GM12878 (cell line): ENCODE measurements at regions not wholly inside any gene's neighbourhood (a gene's known extent, or its start where the extent isn't known, plus 50 kb on each side); places are given as distances from the start of the nearest gene placed in this dataset.

Source experiments
- ATAC-seq: fragments of 200-7000 bp; cut with Tn5 transposase; 3 replicates; pipeline ENCODE4 v1.9.1; 2020; ENCODE audit warnings: mild to moderate bottlenecking, moderate library complexity
- BruUV-seq: library from RNA; stranded (reverse); fragments of 400-500 nt; replicated peaks from 2 replicates; lab custom pipeline; 2021; lab: Mats Ljungman, UMichigan
- CTCF ChIA-PET: fragments of 300-600 bp; sonication (Branson Sonifier 250); formaldehyde crosslinking; extraction: SDS; loops from one replicate; lab custom pipeline; 2021; ENCODE audit warnings: inconsistent platforms; lab: Yijun Ruan, JAX
- POLR2A ChIA-PET: fragments of 350-600 bp; formaldehyde crosslinking; extraction: SDS; loops from one replicate; lab custom pipeline; 2021; ENCODE audit warnings: inconsistent platforms; lab: Charles Lee
- RAD21 ChIA-PET: fragments of 300-600 bp; sonication (Branson Sonifier 250); formaldehyde crosslinking; loops from one replicate; lab custom pipeline; 2023; ENCODE audit warnings: antibody characterized with exemption; ENCODE audit not compliant: unreplicated experiment; lab: Charles Lee
- SMC1A ChIA-PET: fragments of 300-600 bp; sonication (Branson Sonifier 250); formaldehyde crosslinking; loops from one replicate; lab custom pipeline; 2023; ENCODE audit not compliant: unreplicated experiment, uncharacterized antibody; lab: Charles Lee
- DNase-seq: peaks from one replicate; pipeline ENCODE4 v3.0.0-alpha.2; 2011; ENCODE audit warnings: low read depth, low spot score
- FAIRE-seq: peaks from 3 replicates; lab custom pipeline; 2011; peaks lifted over from hg19 to GRCh38; lab: Jason Lieb, UNC
- H2AFZ ChIP-seq: 2 replicates; pipeline ENCODE4 v1.6.0; 2011; ENCODE audit warnings: low read depth, low read length, control low read depth; ENCODE audit not compliant: control insufficient read depth
- H3K27ac ChIP-seq: 2 replicates; pipeline ENCODE4 v1.5.1; 2011; ENCODE audit warnings: control low read depth; ENCODE audit not compliant: control insufficient read depth, insufficient read depth
- H3K27me3 ChIP-seq, 2 experiments: replicated peaks in 1 of 2; 2 replicates each; pipeline versions ENCODE4 v1.6.0 to v1.6.1; 2011; ENCODE audit warnings: low read length in 1 of 2; ENCODE audit not compliant: control insufficient read depth in 2 of 2, insufficient read depth in 2 of 2
- H3K36me3 ChIP-seq, 2 experiments: 2 replicates each; pipeline ENCODE4 v1.5.1; 2011; ENCODE audit warnings: low read length in 1 of 2; ENCODE audit not compliant: control insufficient read depth in 2 of 2, insufficient read depth in 2 of 2
- H3K4me1 ChIP-seq: 2 replicates; pipeline ENCODE4 v1.6.1; 2011; ENCODE audit warnings: mild to moderate bottlenecking, low read length, moderate library complexity, mixed read lengths; ENCODE audit not compliant: control insufficient read depth, insufficient read depth
- H3K4me2 ChIP-seq: 2 replicates; pipeline ENCODE4 v1.6.0; 2011; ENCODE audit warnings: control low read depth; ENCODE audit not compliant: control insufficient read depth, insufficient read depth
- H3K4me3 ChIP-seq: fragments of 200-600 bp; sonication (generic); 2 replicates; pipeline ENCODE4 v1.5.1; 2016
- H3K79me2 ChIP-seq: 2 replicates; pipeline ENCODE4 v1.6.0; 2011; ENCODE audit warnings: low read length; ENCODE audit not compliant: control insufficient read depth, insufficient read depth
- H3K9ac ChIP-seq: 2 replicates; pipeline ENCODE4 v1.8.0; 2011; ENCODE audit warnings: low read length, control low read depth, mixed read lengths; ENCODE audit not compliant: control insufficient read depth, insufficient read depth
- H3K9me3 ChIP-seq: replicated peaks from 3 replicates; pipeline ENCODE4 v1.5.1; 2011; ENCODE audit warnings: mild to moderate bottlenecking, low read length; ENCODE audit not compliant: control insufficient read depth, insufficient read depth
- H4K20me1 ChIP-seq: 2 replicates; pipeline ENCODE4 v1.6.0; 2011; ENCODE audit not compliant: control insufficient read depth, insufficient read depth
- NFYA ChIP-seq: IDR thresholded peaks from 2 replicates; pipeline ENCODE4 v1.6.1; 2011; ENCODE audit warnings: low read depth, mild to moderate bottlenecking, low read length, improper control_type of control experiment, borderline replicate concordance
- RB1 ChIP-seq: fragments of 450-650 bp; formaldehyde crosslinking; IDR thresholded peaks from 2 replicates; pipeline ENCODE4 v1.6.1; 2017; ENCODE audit warnings: mild to moderate bottlenecking, borderline replicate concordance
- SP1 ChIP-seq: IDR thresholded peaks from one replicate; pipeline ENCODE4 v1.6.1; 2011; ENCODE audit warnings: low read depth, low read length
- TARDBP ChIP-seq: IDR thresholded peaks from 2 replicates; pipeline ENCODE4 v1.6.1; 2016; ENCODE audit warnings: borderline replicate concordance
- WGBS: methylation state at CpG from one replicate; pipeline ENCODE4 v1.1.6; 2016; ENCODE audit warnings: low lambda C conversion rate; ENCODE audit not compliant: insufficient replicate concordance, insufficient coverage; ENCODE audit errors: missing lambda C conversion rate; 5-methylcytosine and 5-hydroxymethylcytosine counted together
- in situ Hi-C: fragments of 300-500 bp; cut with MboI; formaldehyde crosslinking; loops from 9 replicates; pipeline ENCODE4 v1.14.3; 2018; ENCODE audit warnings: mixed read lengths
- intact Hi-C: fragments of 100-400 bp; cut with micrococcal nuclease; formaldehyde crosslinking; loops from one replicate; pipeline ENCODE4 v1.14.2; 2022; ENCODE audit not compliant: unreplicated experiment
- TF ChIP-seq, protein P1 (sequence below): IDR thresholded peaks from 2 replicates; pipeline ENCODE4 v1.6.1; 2011; ENCODE audit warnings: mild to moderate bottlenecking, low read depth, low read length, moderate library complexity; ENCODE audit not compliant: insufficient replicate concordance
- TF ChIP-seq, protein P2 (sequence below): IDR thresholded peaks from 2 replicates; pipeline ENCODE4 v1.6.1; 2011; ENCODE audit warnings: borderline replicate concordance, low read depth, mild to moderate bottlenecking, moderate library complexity, low read length; ENCODE audit not compliant: insufficient read depth, poor library complexity, severe bottlenecking

DNA sequence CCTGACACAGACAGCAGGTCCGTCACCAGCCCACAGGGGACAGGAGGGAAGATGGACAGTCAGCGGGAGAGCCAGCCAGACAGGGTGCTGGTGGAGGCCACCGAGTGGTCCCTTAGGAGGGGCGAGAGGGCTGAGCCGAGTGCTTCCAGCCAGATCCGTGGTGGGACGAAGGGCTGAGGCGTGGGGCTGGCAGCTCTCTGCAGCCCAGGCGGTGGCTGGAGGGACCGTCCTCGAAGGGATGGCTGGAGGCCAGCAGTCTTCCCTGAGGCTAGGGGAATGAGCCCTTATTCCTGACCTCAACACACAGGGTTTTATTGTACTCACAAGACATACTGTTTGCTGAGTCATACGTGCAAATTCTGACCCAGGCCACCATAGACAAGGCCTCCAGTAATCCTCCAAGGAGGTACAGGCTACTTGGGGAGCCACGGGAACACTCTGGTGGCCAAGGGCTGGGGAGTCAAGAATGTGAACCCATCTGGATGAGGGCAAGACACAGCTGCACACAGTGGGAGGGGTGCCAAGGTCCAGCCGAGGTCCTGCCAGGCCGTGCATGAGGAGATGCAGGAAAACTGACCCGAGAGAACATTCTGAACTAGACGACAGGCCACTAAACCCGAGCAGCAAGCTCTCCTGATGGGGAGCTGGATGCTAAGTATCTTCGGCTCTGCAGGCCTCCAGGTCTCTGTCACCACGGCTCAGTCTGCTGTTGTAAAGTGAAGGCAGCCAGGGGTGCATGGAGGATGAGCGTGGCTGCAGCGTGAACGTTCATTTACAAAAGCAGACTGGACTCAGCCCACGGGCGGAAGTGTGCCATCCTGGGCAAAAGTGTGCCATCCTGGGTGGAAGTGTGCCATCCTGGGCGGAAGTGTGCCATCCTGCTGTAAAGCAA lies 242.5 kb downstream of the TTLL2 start:
- no peaks in the 10 kb centered on the region for H3K9me3 ChIP-seq
- TF ChIP-seq NFYA: no peak
- no peak for TF ChIP-seq RB1
- TF ChIP-seq TARDBP: no peak
- TF ChIP-seq, protein P1, sequence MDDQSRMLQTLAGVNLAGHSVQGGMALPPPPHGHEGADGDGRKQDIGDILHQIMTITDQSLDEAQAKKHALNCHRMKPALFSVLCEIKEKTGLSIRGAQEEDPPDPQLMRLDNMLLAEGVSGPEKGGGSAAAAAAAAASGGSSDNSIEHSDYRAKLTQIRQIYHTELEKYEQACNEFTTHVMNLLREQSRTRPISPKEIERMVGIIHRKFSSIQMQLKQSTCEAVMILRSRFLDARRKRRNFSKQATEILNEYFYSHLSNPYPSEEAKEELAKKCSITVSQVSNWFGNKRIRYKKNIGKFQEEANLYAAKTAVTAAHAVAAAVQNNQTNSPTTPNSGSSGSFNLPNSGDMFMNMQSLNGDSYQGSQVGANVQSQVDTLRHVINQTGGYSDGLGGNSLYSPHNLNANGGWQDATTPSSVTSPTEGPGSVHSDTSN: peak; percentile 30
- TF ChIP-seq, protein P2, sequence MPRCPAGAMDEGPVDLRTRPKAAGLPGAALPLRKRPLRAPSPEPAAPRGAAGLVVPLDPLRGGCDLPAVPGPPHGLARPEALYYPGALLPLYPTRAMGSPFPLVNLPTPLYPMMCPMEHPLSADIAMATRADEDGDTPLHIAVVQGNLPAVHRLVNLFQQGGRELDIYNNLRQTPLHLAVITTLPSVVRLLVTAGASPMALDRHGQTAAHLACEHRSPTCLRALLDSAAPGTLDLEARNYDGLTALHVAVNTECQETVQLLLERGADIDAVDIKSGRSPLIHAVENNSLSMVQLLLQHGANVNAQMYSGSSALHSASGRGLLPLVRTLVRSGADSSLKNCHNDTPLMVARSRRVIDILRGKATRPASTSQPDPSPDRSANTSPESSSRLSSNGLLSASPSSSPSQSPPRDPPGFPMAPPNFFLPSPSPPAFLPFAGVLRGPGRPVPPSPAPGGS: peak; percentile 60
- TF ChIP-seq SP1: no peak
- H3K27ac ChIP-seq: no peak overlapping the region
- no peaks in the 10 kb centered on the region for H4K20me1 ChIP-seq
- no TSS peak for BruUV-seq
- in situ Hi-C loops: no loop called here
- H3K36me3 ChIP-seq: no peaks in the 10 kb centered on the region
- CTCF ChIA-PET: no interaction called here
- H2AFZ ChIP-seq: no peak overlapping the region
- intact Hi-C loops: no loop called here
- no peak overlapping the region for H3K4me3 ChIP-seq
- H3K27me3 ChIP-seq: no peaks in the 10 kb centered on the region
- WGBS: 22% methylated on average over 26 of the region's 26 CpGs
- no peaks in the 10 kb centered on the region for H3K79me2 ChIP-seq
- RAD21 ChIA-PET: no interaction called here
- DNase-seq (no peak), ATAC-seq (no peak), FAIRE-seq (no peak)
- no peaks in the 10 kb centered on the region for H3K4me1 ChIP-seq
- no peak overlapping the region for H3K4me2 ChIP-seq
- H3K9ac ChIP-seq: no peak overlapping the region
- SMC1A ChIA-PET: no interaction called here
- POLR2A ChIA-PET: no interaction called here
